ENCODE measurements at regions not wholly inside any gene's neighbourhood (a gene's known extent, or its start where the extent isn't known, plus 50 kb on each side); places are given as distances from the start of the nearest gene placed in this dataset.
"Not testable (repeated sequence)": the region's sequence is repeated elsewhere in the genome, so short reads cannot be mapped to it uniquely, and the experiment has no call there.

- in situ Hi-C loops (cut with HindIII; ENCODE audit: low sequenced_read_pairs) = no loop called here
Measured at GRCh38 chr3:59374091-59374817, 324.4 kb upstream of the CFAP20DC start.

- in situ Hi-C loops (cut with HindIII; ENCODE audit: low sequenced_read_pairs) = no loop called here
Measured at GRCh38 chr3:59372346-59372745, 322.5 kb upstream of the CFAP20DC start.

- in situ Hi-C loops (cut with HindIII; ENCODE audit: low sequenced_read_pairs) = no loop called here
Measured at GRCh38 chr3:59368900-59369675, 319.3 kb upstream of the CFAP20DC start.

DNA sequence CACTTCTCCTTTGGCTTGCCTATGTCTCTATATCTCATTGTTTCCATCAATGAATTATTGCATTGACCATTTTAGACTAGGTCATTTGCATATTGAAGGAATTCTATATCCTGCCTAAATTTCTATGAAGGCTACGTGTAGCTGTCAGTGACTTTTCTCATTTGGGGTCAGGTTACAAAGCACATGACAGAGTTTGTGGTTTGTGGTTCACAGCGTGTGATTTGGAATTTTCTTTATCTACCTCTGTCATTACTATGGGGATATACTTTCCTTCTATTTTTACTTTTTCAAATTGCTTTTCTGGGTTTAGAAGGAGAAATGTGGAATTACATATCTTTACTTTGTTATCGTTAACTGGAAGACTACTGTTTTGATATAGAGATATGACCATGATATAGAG, 317.3 kb upstream of the CFAP20DC start:
- in situ Hi-C loops (cut with HindIII; ENCODE audit: low sequenced_read_pairs) = no loop called here

GRCh38 chr3:59366218-59366617, 316.4 kb upstream of the CFAP20DC start:
- in situ Hi-C loops (cut with HindIII; ENCODE audit: low sequenced_read_pairs) = no loop called here

GRCh38 chr3:59364496-59364895, 314.7 kb upstream of the CFAP20DC start:
- in situ Hi-C loops (cut with HindIII; ENCODE audit: low sequenced_read_pairs) = no loop called here

DNA sequence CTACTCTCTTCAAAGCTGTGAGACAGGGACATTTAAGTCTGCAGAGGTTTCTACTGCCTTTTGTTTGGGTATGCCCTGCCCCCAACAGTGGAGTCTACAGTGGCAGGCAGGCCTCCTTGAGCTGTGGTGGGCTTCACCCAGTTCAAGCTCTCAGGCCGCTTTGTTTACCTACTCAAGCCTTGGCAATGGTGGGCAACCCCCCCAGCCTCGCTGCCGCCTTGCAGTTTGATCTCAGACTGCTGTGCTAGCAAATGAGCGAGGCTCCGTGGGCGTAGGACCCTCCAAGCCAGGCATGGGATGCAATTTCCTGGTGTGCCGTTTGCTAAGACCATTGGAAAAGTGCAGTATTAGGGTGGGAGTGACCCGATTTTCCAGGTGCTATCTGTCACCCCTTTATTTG, 310.5 kb upstream of the CFAP20DC start:
- in situ Hi-C loops (cut with HindIII; ENCODE audit: low sequenced_read_pairs) = not testable (repeated sequence)

DNA sequence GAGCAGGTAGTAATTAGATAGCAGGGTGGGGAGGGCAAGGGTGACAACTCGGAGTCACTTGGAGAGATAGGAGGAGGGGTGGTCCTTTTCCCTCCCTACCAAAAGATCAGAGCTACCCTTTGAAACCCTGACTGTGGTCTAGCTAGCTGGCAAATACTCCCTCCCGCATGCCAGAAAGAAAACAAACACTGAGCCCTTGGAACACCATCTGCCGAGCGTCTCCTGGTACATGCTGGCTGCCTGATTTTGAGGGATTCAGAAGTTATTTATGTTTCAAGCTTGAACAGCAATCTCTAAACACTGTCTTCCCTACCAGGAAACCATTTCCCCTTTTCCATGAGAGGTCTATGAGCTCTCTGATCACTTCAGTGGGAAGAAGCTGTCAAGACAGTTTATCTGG, 291.6 kb upstream of the CFAP20DC start:
- in situ Hi-C loops (cut with HindIII; ENCODE audit: low sequenced_read_pairs) = no loop called here

DNA sequence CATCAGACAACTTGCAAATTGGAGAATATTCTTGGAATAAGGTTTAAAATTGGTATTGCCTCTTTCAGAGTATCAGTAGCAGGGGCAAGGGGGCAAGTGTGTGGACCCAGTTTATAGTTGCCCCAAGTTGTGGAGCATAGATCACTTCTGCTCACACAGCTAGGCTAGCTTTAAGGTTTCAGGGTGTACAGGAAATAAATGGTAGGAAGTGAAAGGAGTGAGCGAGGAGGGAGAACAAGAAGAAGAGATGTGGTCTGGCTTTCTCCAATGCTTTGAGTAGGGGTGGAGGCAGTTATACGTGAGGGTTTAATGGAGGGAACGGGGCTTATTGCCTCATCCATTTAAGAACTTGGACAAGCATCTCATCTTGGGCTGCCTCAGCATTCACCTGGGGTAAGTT, 290.0 kb upstream of the CFAP20DC start:
- in situ Hi-C loops (cut with HindIII; ENCODE audit: low sequenced_read_pairs) = no loop called here

DNA sequence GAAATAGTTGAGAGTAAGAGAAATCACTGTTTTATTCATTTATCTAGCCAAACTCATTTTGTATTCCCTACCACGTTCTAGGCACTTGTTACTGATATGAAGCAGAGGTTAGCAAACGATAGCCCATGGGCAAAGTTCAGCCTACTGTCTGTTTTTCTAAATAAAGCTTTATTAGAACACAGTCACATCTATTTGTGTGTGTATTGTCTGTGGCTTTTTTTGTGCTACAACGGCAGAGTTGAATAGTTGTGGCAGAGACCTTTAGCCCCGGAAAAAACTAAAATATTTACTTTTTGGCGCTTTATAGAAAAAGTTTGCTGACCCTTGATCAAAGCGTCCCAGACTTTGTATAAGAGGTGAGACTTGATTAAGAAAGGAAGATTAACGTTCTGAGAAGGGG, 289.1 kb upstream of the CFAP20DC start:
- in situ Hi-C loops (cut with HindIII; ENCODE audit: low sequenced_read_pairs) = no loop called here

DNA sequence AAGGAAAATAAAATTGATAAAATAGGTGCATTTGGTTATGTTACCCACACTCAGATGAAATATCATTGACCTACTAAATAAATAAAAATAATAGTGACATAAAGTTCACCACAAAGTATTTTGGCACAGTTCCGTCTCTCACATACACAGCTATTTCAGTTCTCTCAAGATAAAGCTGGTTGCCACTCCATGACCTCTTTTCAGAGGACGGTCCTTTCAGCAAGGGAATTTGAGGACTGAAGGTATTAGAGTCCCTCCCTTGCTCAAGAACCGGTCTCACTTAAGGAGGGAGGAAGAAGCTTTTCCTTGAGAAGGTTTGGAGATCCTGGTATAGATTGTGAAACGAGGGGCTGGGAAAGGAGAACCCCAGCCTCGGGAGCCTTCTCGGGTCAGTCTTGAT, 285.5 kb upstream of the CFAP20DC start:
- in situ Hi-C loops (cut with HindIII; ENCODE audit: low sequenced_read_pairs) = no loop called here

GRCh38 chr3:59334585-59334984, 284.8 kb upstream of the CFAP20DC start:
- in situ Hi-C loops (cut with HindIII; ENCODE audit: low sequenced_read_pairs) = no loop called here

GRCh38 chr3:59327376-59327808, 277.6 kb upstream of the CFAP20DC start:
- in situ Hi-C loops (cut with HindIII; ENCODE audit: low sequenced_read_pairs) = no loop called here

GRCh38 chr3:59326246-59327024, 276.6 kb upstream of the CFAP20DC start:
- in situ Hi-C loops (cut with HindIII; ENCODE audit: low sequenced_read_pairs) = no loop called here

- in situ Hi-C loops (cut with HindIII; ENCODE audit: low sequenced_read_pairs) = no loop called here
Measured at GRCh38 chr3:59321881-59322540, 272.2 kb upstream of the CFAP20DC start.

DNA sequence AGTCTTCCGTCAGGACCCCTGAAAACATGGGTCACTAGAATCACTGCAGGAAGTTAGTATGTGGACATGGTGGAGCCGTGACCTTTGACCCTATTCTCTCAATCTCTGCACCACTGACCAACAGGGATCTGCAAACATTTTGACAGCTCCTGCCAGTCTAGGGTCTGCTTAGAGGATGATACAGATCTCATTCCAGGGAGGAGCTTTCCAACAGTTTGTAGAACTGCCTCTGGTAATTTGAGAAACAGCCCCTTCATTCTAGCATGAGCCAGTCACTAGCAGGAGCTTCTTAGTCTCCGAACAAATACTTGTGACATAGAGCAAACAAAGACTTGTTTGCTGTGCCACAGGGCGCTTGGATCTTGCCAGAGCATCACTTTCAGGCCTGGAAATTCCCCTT, 270.3 kb upstream of the CFAP20DC start:
- in situ Hi-C loops (cut with HindIII; ENCODE audit: low sequenced_read_pairs) = no loop called here

DNA sequence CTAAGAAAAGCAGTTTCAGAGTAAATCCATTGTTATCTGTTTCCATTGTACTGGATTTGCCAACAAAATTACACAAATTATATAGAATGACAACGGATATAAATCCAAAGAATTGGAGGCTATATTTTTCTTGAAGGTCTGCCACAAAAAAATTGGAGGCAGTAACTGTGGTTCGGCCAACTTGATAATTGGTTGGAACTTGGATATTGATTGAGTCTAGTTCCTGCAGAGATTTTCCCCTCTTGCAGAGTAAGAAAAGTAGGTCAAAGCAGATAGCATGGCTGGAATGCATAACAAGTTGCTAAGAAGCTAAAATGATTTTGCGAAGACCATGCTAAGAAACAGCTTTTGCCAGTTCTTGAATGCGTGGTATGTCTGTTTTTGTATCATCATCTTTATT, 269.6 kb upstream of the CFAP20DC start:
- in situ Hi-C loops (cut with HindIII; ENCODE audit: low sequenced_read_pairs) = no loop called here

- in situ Hi-C loops (cut with HindIII; ENCODE audit: low sequenced_read_pairs) = no loop called here
Measured at GRCh38 chr3:59318881-59319280, 269.1 kb upstream of the CFAP20DC start.

GRCh38 chr3:59317386-59317785, 267.6 kb upstream of the CFAP20DC start:
- in situ Hi-C loops (cut with HindIII; ENCODE audit: low sequenced_read_pairs) = no loop called here

DNA sequence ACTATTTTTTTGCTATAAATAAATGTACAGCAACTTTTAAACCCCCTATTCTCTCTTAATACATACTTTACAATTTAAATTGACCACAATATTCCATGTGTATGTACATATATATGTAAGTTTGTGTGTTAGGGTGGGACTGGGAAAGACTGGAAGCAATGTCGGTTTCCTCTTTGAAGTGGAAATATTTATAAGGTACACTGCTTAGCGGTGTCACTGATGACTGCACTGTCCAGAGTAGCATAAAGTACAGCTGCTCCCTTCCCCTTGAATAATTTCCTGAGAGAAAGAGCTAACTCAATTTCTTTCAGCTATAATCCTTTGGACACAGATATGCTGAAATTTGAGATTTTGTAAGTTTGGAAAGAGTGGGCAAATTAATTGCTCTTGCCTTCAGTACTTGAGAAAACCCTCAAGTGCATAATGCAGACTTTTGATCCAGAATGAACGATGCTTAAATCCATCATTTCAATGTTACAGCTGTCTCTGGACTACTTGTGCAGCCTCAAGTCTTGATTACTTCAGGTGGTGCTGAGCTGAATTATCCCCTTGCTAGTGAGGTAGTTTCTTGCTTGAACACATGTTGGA, 267.0 kb upstream of the CFAP20DC start:
- in situ Hi-C loops (cut with HindIII; ENCODE audit: low sequenced_read_pairs) = no loop called here

DNA sequence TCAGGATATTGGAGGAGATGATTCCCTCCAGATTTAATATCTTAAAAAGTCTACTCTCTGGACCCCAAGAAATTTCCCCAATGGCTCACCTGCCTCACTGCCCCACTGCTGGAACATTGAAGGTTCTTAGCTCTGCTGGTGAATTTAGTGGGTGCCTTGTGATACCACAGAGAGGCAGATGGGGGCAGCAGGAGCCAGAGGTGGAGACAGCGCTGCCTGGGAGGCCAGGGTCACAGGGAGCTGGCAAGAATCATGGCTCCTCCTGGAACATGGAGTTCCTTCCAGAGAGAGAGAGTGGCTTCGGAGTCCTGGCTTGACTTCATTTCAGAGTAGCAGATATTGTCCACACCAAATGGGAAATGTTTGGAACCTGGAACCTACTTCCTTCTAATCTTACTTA, 263.5 kb upstream of the CFAP20DC start:
- in situ Hi-C loops (cut with HindIII; ENCODE audit: low sequenced_read_pairs) = no loop called here
